Erythroblast (primary cell): ENCODE measurements at regions not wholly inside any gene's neighbourhood (a gene's known extent, or its start where the extent isn't known, plus 50 kb on each side); places are given as distances from the start of the nearest gene placed in this dataset.

Experiments
- GATA1 ChIP-seq: IDR thresholded peaks from 2 replicates; pipeline ENCODE4 v1.6.1; 2011; ENCODE audit warnings: low read depth, mild to moderate bottlenecking, control low read depth, low read length, moderate library complexity
- POLR2A ChIP-seq: IDR thresholded peaks from 2 replicates; pipeline ENCODE4 v1.6.1; 2011; ENCODE audit warnings: mild to moderate bottlenecking, low read length

DNA sequence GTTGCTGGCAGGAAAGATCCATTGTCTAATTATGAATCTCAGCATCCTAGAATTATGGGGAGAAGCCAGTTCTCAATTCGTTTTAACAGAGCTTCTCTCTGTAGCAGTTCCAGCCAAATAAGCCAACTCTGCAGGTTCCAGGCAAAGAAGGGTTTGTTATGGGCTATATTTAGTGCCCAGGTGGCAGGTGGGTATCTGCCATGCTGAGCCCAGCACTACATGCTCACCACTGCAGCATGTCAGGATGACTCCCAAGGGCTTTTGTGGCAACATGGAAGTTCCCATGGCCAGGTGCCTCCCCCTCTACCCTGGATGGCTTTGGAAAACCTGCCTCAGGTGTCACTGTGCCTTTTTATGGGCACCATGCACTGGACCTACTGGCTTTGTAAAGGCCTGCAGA lies 74.5 kb upstream of the KCNK12 start:
- TF ChIP-seq POLR2A: no peak
- TF ChIP-seq GATA1: no peak
